MM.1S (cell line): ENCODE measurements at regions not wholly inside any gene's neighbourhood (a gene's known extent, or its start where the extent isn't known, plus 50 kb on each side); places are given as distances from the start of the nearest gene placed in this dataset.

Experiments used
- CTCF ChIP-seq: fragments of 300-600 bp; sonication (generic); IDR thresholded peaks from 2 replicates; pipeline ENCODE4 v1.5.1; 2016; ENCODE audit warnings: antibody characterized with exemption, low read length, mixed read lengths
- EZH2 ChIP-seq: fragments of 300-600 bp; sonication (generic); optimal IDR thresholded peaks from 2 replicates; pipeline ENCODE3; 2017; ENCODE audit warnings: low read depth, mild to moderate bottlenecking, antibody characterized with exemption, low read length, mixed read lengths

- TF ChIP-seq CTCF = no peak
- no peak for TF ChIP-seq EZH2
Measured at GRCh38 chr13:22095794-22096193, 424.9 kb downstream of the FGF9 start.
